Left lobe of liver (tissue), 2 donors: ENCODE measurements at regions not wholly inside any gene's neighbourhood (a gene's known extent, or its start where the extent isn't known, plus 50 kb on each side); places are given as distances from the start of the nearest gene placed in this dataset.
"Not testable (repeated sequence)": the region's sequence is repeated elsewhere in the genome, so short reads cannot be mapped to it uniquely, and the experiment has no call there.

ENCODE experiments used
- ATAC-seq: fragments of 200-7000 bp; cut with Tn5 transposase; one replicate; pipeline ENCODE4 v1.9.1; 2020; ENCODE audit warnings: mild to moderate bottlenecking, moderate library complexity
- DNase-seq: peaks from one replicate; pipeline ENCODE4 v3.0.0-alpha.2; 2020; ENCODE audit warnings: low spot score
- donor health status: DM: no; HTN: no; CAD: no; lungs with moderate emphysema.
- donor health status: DM: no; HTN: yes; CAD: no.

GRCh38 chr6:144929262-144929661, 644.1 kb downstream of the UTRN start:
- ATAC-seq (no peak), DNase-seq (no peak)

DNA sequence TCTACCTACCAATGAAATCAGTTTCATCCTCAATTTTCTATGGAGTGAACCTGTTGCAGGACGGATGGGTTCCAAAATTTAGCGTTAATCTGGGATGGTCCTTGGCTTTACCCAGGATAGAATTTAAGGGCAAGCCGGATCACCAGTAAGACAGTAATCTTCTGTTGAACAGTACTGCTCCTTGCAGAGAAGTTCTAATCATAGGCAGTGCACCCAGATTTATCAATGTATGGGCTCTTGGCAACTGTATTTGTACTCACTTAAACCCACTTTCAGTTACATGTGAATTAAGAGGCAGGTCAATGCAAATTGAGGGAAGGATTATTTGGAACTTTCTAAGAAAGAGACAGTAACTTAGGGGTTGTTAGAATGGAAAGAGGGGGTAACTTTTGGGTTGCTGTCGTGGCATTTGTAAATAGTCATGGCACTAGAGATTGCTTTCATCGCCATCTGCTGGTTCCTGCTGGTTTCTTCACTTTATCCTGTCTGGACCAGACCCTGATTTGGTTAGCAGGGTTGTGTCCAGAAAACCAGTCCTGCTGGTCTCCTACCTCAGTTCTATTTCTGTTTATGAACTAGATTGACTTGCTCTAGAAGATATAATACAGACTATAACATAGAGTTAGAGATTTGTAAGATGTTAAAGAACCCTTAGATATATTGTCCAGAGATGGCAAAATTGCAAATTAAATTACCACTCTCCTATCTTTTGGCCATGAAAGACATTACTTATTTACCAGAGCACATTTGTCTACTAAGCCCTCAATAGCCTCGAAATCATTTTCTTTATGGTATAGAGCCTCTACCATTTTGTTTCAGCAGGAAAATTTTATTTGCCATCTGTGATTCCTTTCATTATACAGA, 646.3 kb downstream of the UTRN start:
- ATAC-seq (peak; percentile 83), DNase-seq (peak; percentile 54)

DNA sequence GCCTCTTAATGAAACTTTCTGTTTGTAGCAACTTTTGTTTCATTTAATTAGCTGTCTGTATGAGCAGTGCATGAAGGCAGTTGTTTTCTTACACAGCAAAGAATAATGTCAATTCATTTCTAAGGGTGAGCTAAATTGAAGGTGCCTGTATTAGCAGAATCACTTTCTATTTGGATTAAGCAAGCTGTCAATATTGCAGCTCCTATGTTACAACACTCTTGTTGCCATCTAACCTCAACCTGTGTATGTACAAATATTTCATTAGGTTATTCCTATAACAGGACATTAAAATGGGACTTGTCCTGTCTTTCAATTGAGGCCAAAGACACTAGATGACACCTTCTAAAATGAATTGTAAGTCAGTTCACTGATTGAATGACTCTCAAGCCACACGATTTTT, 647.5 kb downstream of the UTRN start:
- DNase-seq (no peak), ATAC-seq (peak; percentile 84)

GRCh38 chr6:144935181-144935580, 650.0 kb downstream of the UTRN start:
- DNase-seq (no peak), ATAC-seq (no peak)

- no peak for ATAC-seq
Measured at GRCh38 chr6:144935661-144936060, 650.5 kb downstream of the UTRN start.

GRCh38 chr6:144936764-144937163, 651.6 kb downstream of the UTRN start:
- ATAC-seq, result no peak
- no peak for DNase-seq

More at GRCh38 chr6:144935661-144936060, 650.5 kb downstream of the UTRN start:
- no peak for DNase-seq

DNA sequence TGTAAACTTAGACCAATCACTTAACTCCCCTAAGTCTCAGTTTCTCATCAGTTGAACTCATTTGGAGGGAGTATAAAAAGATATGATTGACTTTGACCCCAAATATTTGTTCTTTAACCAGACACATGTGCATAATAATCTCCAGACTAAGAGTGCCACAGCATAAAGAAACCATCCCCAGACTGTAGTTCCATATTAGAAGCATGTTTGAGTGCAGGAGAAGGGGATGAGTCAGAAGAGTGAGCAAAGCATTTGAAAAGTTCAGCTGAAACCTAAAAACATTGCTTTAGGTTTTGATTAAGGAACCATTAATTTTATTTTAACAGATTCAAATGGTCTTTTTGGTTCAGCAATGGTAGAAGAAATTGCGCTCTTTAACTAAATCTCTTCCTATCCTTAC, 654.8 kb downstream of the UTRN start:
- ATAC-seq (no peak), DNase-seq (no peak)

DNA sequence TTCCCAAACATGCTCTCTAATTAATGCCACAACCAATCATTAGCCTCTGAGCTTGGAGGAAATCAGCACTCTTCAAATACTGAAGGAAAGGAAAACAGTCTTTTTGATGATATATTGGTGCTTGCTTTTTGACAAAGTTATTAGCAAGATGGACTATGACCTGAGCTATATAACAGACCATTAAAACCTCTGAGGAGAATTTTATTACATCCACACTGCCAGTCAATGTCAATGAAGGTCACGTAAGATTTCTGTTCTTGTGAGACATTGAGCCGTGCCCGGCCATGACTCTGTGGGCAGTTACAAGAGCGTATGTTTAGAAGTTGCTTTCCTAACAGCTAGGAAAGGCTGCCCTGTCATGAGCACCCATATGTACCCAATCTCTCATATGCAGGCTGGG, 659.0 kb downstream of the UTRN start:
- no peak for DNase-seq
- ATAC-seq, result no peak

- no peak for DNase-seq
- ATAC-seq, result peak; percentile 36
Measured at GRCh38 chr6:144947398-144947976, 662.4 kb downstream of the UTRN start.

GRCh38 chr6:144951730-144952437, 666.7 kb downstream of the UTRN start:
- DNase-seq (no peak), ATAC-seq (no peak)

DNA sequence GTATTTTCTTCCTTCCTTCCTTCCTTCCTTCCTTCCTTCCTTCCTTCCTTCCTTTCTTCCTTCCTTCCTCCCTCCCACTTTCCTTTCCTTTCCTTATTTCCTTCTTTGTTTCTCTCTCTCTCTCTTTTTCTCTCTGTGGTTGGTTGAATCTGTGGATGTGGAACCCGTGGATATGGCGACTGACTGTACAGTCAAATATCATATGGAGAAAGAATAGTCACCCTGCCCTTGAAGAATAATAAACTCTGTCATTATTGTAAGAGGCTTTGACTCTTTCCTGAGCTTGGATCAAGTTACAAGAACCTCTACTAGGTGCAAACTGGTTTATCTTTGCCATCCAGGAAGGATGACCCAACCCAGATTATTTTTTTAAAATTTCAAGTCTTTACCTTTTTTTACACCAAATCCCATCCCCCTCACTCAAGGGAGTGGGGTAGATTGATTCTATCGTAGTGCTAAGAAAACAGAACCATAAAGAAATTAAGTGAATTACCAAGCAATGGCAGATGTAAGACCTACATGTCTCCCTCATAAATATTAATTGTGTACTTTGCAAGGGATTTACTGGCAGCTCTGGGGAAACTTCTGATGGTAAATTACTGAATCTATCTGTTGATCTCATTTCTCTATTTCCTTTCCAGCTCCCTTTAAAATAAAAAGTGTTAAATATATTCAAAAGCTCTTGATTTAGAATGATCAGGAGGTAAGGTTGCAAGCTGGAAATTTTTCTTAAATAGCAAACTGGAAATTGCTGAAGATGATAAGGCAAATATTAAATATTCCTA, 667.5 kb downstream of the UTRN start:
- no peak for DNase-seq
- no peak for ATAC-seq

DNA sequence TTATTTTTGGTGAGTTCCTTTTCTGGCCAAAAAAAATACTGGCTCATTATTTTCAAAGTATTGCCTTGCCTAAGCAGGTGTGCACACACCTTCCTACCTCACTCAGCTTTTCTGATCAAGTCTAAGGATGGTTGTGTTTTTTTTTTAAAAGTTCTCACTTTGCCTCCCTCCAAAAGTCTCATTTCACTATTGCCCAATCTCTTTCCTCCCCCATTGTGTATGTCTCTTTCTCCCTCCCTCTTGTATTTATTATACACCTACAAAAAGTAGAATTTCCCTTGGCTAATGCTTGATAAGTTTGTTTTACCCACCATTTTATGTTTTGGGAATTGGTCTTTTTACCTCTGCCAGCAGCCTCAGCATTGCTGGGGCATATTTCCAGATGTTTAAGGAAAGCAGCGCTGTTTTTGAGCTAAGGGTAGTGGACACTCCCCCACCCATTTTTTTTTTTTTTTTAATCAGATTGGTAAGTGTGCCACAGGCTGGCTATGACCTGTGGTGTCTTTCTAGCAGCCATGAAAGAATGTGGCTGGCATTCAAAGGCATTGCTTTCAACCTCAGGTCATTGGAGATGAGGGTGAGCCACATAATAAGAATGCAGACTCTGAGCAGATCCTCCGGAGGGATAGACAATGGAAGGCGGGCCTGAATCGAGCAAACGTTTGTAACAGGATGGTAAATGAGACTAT, 668.6 kb downstream of the UTRN start:
- ATAC-seq (no peak), DNase-seq (no peak)

- ATAC-seq, result no peak
- DNase-seq, result no peak
Measured at GRCh38 chr6:144954241-144954556, 669.1 kb downstream of the UTRN start.

DNA sequence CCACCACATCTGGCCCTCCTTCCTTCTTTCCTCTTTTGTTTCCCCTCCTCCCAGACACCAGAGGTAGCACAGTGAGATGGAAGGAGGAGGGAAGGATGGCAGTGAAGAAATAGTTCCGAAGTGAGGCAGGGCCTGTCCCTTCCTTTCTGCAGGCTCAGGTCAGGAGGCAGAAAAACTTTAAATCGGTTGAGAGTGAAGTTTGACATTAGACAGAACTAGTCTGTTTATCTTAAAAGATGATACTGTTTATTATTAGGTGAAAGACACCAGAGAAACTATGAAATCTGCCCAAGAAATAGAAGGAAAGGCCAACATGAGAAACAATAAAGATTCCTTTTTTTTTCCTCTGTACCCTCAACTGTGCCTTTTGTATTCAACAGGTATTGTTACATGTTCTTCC, 670.3 kb downstream of the UTRN start:
- ATAC-seq (no peak), DNase-seq (no peak)

GRCh38 chr6:144955859-144956258, 670.7 kb downstream of the UTRN start:
- DNase-seq (no peak), ATAC-seq (no peak)

- not testable (repeated sequence) for DNase-seq, ATAC-seq
Measured at GRCh38 chr6:144956697-144957096, 671.6 kb downstream of the UTRN start.

DNA sequence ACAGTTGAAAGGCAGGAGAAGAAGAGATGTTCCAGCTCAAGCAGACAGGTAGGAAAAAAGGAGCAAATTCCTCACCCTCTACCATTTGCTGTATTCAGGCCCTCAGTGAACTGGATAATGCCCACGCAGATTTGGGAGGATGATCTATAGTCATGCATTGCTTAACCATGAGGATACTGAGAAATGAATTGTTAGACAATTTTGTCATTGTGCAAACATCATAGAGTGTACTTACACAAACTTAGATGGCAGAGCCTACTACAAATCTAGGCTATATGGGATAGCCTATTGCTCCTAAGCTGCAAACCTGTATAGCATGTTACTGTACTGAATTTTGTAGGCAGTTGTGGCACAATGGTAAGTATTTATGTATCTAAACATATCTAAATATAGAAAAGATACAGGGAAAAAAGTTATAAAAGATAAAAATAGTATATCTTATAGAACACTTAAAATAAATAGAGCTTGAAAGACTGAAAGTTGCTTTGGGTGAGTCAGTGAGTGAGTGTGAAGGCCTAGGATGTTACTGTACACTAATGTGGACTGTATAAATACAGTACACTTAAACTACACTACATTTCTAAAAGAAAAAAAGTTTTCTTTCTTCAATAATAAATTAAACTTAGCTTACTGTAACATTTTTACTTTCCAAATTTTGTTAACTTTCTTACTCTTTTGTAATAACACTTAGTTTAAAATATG, 672.3 kb downstream of the UTRN start:
- no peak for ATAC-seq
- DNase-seq, result no peak

DNA sequence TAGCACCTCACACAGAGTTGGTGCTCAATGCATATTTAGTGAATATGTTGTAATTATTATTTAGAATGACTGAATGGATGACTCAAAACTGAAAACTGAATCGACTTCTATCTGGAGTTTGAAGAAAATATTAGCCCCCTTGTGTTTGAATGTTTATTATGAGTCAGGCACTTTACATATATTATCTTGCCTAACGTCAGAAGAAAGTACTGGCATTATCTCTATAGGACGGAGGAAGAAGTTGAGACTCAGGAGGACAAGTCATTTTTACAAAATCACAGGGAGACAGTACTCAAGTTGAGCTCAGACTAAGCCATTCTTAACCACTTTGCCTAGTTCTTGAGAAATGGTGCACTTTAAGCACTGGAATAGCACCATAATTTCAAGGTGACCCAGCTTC, 684.0 kb downstream of the UTRN start:
- ATAC-seq (no peak), DNase-seq (no peak)

DNA sequence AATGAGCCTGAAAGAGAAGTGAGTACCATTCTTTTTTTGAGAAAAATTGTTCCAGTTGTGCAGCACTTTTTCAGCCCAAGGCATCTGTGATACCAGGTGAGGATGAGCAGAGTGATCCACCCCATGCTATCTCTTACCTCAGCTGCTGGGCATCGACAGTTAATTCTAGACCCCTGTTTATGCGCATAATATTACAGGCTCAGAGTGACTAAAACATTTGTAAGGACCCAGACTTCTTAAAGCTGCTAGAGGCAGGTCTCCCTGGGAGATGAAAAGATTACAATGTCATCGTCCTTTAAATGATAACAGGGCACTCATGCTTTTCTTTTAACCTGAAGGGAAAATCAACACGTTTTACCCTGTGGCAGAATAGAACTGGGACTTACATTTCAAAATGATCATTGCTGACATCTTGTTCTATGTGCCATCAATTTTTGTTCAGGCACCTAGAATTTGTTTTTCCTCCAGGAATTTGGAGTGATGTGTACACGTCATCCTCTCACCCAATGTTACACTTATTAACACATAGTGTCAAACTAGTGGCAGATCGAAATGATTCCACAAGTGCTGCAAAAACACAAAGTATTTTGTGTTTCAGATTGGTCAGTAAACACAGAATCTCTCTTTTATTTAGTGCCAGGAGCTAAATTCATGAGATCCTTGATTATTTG, 684.6 kb downstream of the UTRN start:
- no peak for DNase-seq
- ATAC-seq, result peak; percentile 19
